Stimulated activated CD4-positive, alpha-beta T cell treated with anti-CD3 and anti-CD28 coated beads, Interleukin-12 subunit alpha, Interleukin-12 subunit beta, amount 100 ng/mL, for 48 hours (primary cell): ENCODE measurements at regions not wholly inside any gene's neighbourhood (a gene's known extent, or its start where the extent isn't known, plus 50 kb on each side); places are given as distances from the start of the nearest gene placed in this dataset.

ENCODE experiments used
- DNase-seq, 3 donors: peaks; one replicate each; pipeline ENCODE4 v3.0.0-alpha.2; 2020; ENCODE audit warnings: low read depth in 2 of 3, low spot score in 1 of 3

- DNase-seq, result no peak
Observed at GRCh38 chr12:111180426-111181142, 188.3 kb downstream of the PHETA1 start.

GRCh38 chr12:111178181-111179081 lies 190.5 kb downstream of the PHETA1 start:
- no peak for DNase-seq

GRCh38 chr12:111175396-111176094 lies 193.3 kb downstream of the PHETA1 start:
- no peak for DNase-seq

- DNase-seq, result no peak
Observed at GRCh38 chr12:111174961-111175345, 193.9 kb downstream of the PHETA1 start.

GRCh38 chr12:111174251-111174960 lies 194.5 kb downstream of the PHETA1 start:
- DNase-seq, result no peak

GRCh38 chr12:111173836-111174235 lies 195.1 kb downstream of the PHETA1 start:
- no peak for DNase-seq

- no peak for DNase-seq
Observed at GRCh38 chr12:111173391-111173790, 195.5 kb downstream of the PHETA1 start.

- no peak for DNase-seq
Observed at GRCh38 chr12:111172786-111173185, 196.1 kb downstream of the PHETA1 start.

GRCh38 chr12:111171832-111172231 lies 197.1 kb downstream of the PHETA1 start:
- DNase-seq, result no peak

GRCh38 chr12:111171345-111171744 lies 197.6 kb downstream of the PHETA1 start:
- no peak for DNase-seq

- no peak for DNase-seq
Observed at GRCh38 chr12:111170543-111170942, 198.4 kb downstream of the PHETA1 start.

- DNase-seq, result no peak
Observed at GRCh38 chr12:111169456-111169855, 199.4 kb downstream of the PHETA1 start.

GRCh38 chr12:111169032-111169431 lies 199.9 kb downstream of the PHETA1 start:
- no peak for DNase-seq

- no peak for DNase-seq
Observed at GRCh38 chr12:111168009-111168900, 200.6 kb downstream of the PHETA1 start.

- DNase-seq, result no peak
Observed at GRCh38 chr12:111166779-111167540, 201.9 kb downstream of the PHETA1 start.

GRCh38 chr12:111164833-111165525 lies 203.9 kb downstream of the PHETA1 start:
- DNase-seq, result no peak

GRCh38 chr12:111163422-111163821 lies 205.5 kb downstream of the PHETA1 start:
- no peak for DNase-seq

GRCh38 chr12:111161898-111162297 lies 207.0 kb downstream of the PHETA1 start:
- DNase-seq, result no peak
